ENCODE measurements at regions not wholly inside any gene's neighbourhood (a gene's known extent, or its start where the extent isn't known, plus 50 kb on each side); places are given as distances from the start of the nearest gene placed in this dataset.

DNA sequence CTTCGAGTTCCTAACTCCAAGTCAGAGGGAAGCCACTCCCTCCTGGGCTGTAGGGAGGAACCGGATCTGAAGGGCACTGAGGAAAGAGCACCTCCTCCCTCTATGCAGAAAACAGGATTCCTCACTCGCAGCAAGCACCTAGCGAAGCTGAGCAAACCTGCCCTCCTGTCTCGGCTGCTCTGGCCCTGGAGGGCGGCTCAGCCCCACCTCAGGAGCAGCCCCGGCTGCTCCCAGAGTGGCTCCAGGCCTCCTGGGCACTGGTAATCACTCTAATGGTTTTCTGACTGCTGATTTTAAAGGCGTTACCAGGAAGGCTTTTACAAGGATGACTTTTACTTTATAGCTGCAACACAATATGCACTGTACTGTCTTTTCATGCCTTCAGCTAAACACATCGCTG, 312.5 kb downstream of the TEX29 start:
- TF ChIP-seq EZH2 (IDR thresholded peaks at IDR 0.05; ENCODE audit: low read depth) = no peak
- TF ChIP-seq, protein P1, sequence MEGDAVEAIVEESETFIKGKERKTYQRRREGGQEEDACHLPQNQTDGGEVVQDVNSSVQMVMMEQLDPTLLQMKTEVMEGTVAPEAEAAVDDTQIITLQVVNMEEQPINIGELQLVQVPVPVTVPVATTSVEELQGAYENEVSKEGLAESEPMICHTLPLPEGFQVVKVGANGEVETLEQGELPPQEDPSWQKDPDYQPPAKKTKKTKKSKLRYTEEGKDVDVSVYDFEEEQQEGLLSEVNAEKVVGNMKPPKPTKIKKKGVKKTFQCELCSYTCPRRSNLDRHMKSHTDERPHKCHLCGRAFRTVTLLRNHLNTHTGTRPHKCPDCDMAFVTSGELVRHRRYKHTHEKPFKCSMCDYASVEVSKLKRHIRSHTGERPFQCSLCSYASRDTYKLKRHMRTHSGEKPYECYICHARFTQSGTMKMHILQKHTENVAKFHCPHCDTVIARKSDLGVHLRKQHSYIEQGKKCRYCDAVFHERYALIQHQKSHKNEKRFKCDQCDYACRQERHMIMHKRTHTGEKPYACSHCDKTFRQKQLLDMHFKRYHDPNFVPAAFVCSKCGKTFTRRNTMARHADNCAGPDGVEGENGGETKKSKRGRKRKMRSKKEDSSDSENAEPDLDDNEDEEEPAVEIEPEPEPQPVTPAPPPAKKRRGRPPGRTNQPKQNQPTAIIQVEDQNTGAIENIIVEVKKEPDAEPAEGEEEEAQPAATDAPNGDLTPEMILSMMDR (conservative IDR thresholded peaks at IDR 0.05) = no peak

Measured in PC-9 (cell line).